ENCODE measurements at regions not wholly inside any gene's neighbourhood (a gene's known extent, or its start where the extent isn't known, plus 50 kb on each side); places are given as distances from the start of the nearest gene placed in this dataset.

GRCh38 chr13:111964411-111965035, 102.4 kb upstream of the SOX1 start:
- H3K27me3 ChIP-seq, result no peaks in the 10 kb centered on the region
- 96% methylated on average over 23 to 27 of the region's 28 CpGs for WGBS, 2 donors
- ATAC-seq (ENCODE audit: low FRiP score in 2 of 2), result no peak
- DNase-seq, result no peak
- H3K9me3 ChIP-seq, result no peaks in the 10 kb centered on the region
- H3K36me3 ChIP-seq, result no peaks in the 10 kb centered on the region
- no peak for TF ChIP-seq EP300 (IDR thresholded peaks at IDR 0.05)
- TF ChIP-seq POLR2A (IDR thresholded peaks at IDR 0.05), result no peak
- TF ChIP-seq CTCF (IDR thresholded peaks at IDR 0.05), result no peak
- TF ChIP-seq POLR2AphosphoS5 (IDR thresholded peaks at IDR 0.05), result no peak
- no peak overlapping the region for H3K27ac ChIP-seq
- no peak overlapping the region for H3K4me3 ChIP-seq
- no peaks in the 10 kb centered on the region for H3K4me1 ChIP-seq

- DNase-seq (no peak), ATAC-seq (ENCODE audit: low FRiP score in 2 of 2) (no peak)
- TF ChIP-seq POLR2AphosphoS5 (IDR thresholded peaks at IDR 0.05), result no peak
- no peak for TF ChIP-seq CTCF (IDR thresholded peaks at IDR 0.05)
- TF ChIP-seq POLR2A (IDR thresholded peaks at IDR 0.05), result no peak
- TF ChIP-seq EP300 (IDR thresholded peaks at IDR 0.05), result no peak
- Histone ChIP-seq H3K4me1 (no peaks in the 10 kb centered on the region), H3K4me3 (no peak overlapping the region), H3K27ac (no peak overlapping the region), H3K36me3 (no peaks in the 10 kb centered on the region), H3K9me3 (no peaks in the 10 kb centered on the region), H3K27me3 (no peaks in the 10 kb centered on the region)
- WGBS, 2 donors, result 88% methylated on average over 23 to 24 of the region's 24 CpGs
These were observed 101.3 kb upstream of the SOX1 start for GRCh38 chr13:111965466-111966214.

GRCh38 chr13:111966933-111967332, 100.0 kb upstream of the SOX1 start:
- 83 to 89% methylated on average over 7 of the region's 7 CpGs for WGBS, 2 donors
- TF ChIP-seq POLR2A (IDR thresholded peaks at IDR 0.05) (no peak), POLR2AphosphoS5 (IDR thresholded peaks at IDR 0.05) (no peak), CTCF (IDR thresholded peaks at IDR 0.05) (no peak), EP300 (IDR thresholded peaks at IDR 0.05) (no peak)
- Histone ChIP-seq H3K4me1 (no peaks in the 10 kb centered on the region), H3K4me3 (no peak overlapping the region), H3K36me3 (no peaks in the 10 kb centered on the region), H3K9me3 (no peaks in the 10 kb centered on the region), H3K27me3 (no peaks in the 10 kb centered on the region), H3K27ac (no peak overlapping the region)
- DNase-seq, result no peak
- no peak for ATAC-seq (ENCODE audit: low FRiP score in 2 of 2)

- Histone ChIP-seq H3K27me3 (no peaks in the 10 kb centered on the region), H3K4me3 (no peak overlapping the region), H3K36me3 (no peaks in the 10 kb centered on the region), H3K27ac (no peak overlapping the region), H3K9me3 (no peaks in the 10 kb centered on the region), H3K4me1 (no peaks in the 10 kb centered on the region)
- TF ChIP-seq CTCF (IDR thresholded peaks at IDR 0.05) (no peak), POLR2AphosphoS5 (IDR thresholded peaks at IDR 0.05) (no peak), POLR2A (IDR thresholded peaks at IDR 0.05) (no peak), EP300 (IDR thresholded peaks at IDR 0.05) (no peak)
- 53 to 58% methylated on average over 8 of the region's 8 CpGs for WGBS, 2 donors
- no peak for ATAC-seq (ENCODE audit: low FRiP score in 2 of 2)
- no peak for DNase-seq
These were observed 99.3 kb upstream of the SOX1 start for GRCh38 chr13:111967572-111968201.
